ENCODE measurements at regions not wholly inside any gene's neighbourhood (a gene's known extent, or its start where the extent isn't known, plus 50 kb on each side); places are given as distances from the start of the nearest gene placed in this dataset.

DNA sequence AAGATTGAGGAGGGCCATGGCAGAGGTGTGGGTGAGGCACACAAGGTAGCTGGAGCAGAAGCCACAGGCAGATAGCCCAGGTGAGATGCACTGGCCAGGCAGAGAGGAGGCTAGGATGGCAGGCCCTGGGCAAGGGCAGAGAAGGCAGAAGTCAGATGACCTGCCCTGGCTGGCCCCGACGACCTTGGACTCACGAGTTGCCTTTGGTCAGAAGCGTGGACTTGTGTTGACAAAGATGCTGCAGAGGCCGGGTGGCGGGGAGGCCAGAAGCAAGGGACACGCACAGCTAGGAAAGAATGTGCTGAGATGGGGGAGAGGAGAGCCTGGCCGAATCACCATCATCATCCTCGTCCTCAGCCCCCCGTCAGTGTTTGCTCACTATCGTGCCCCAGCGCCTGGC is 123.7 kb downstream of the RBFOX3 start:
- Mint-ChIP-seq H3K36me3 (ENCODE audit: low read depth) (no peaks in the 10 kb centered on the region), H3K27ac (no peak overlapping the region), H3K4me3 (no peak overlapping the region), H3K4me1 (ENCODE audit: low read depth) (no peaks in the 10 kb centered on the region), H3K27me3 (peaks cover 38% of the 10 kb centered on the region), H3K9me3 (no peaks in the 10 kb centered on the region)
- intact Hi-C loops (cut with micrococcal nuclease) = no loop called here
- POLR2A ChIA-PET = no interaction called here
- CTCF ChIA-PET = no interaction called here
- ATAC-seq = no peak
- no peak for DNase-seq
- TF ChIP-seq, protein P1, sequence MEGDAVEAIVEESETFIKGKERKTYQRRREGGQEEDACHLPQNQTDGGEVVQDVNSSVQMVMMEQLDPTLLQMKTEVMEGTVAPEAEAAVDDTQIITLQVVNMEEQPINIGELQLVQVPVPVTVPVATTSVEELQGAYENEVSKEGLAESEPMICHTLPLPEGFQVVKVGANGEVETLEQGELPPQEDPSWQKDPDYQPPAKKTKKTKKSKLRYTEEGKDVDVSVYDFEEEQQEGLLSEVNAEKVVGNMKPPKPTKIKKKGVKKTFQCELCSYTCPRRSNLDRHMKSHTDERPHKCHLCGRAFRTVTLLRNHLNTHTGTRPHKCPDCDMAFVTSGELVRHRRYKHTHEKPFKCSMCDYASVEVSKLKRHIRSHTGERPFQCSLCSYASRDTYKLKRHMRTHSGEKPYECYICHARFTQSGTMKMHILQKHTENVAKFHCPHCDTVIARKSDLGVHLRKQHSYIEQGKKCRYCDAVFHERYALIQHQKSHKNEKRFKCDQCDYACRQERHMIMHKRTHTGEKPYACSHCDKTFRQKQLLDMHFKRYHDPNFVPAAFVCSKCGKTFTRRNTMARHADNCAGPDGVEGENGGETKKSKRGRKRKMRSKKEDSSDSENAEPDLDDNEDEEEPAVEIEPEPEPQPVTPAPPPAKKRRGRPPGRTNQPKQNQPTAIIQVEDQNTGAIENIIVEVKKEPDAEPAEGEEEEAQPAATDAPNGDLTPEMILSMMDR (IDR thresholded peaks at IDR 0.05) = no peak

DNA sequence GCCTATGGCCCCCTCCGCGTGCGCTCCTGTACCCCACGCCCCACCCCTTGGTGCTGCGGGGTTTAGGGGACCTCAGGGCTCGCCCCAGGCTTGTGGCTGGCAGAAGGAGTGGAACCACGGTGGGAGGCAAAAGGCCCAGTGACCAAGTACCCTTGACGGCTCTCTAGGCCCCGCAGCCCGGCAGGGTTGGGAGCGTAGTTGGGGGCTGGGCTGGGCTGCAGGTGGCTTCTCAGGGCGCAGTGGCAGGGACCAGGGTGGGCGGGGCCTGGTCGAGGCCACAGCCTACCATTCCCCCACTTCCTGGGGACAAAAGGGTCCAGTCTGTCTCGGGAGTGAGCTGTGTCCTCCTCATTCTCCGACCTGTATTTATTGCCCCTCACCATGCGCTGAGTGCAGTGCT is 124.9 kb downstream of the RBFOX3 start:
- CTCF ChIA-PET = no interaction called here
- POLR2A ChIA-PET = no interaction called here
- Mint-ChIP-seq H3K36me3 (ENCODE audit: low read depth) (no peaks in the 10 kb centered on the region), H3K27ac (no peak overlapping the region), H3K4me1 (ENCODE audit: low read depth) (no peaks in the 10 kb centered on the region), H3K27me3 (peaks cover 34% of the 10 kb centered on the region), H3K9me3 (no peaks in the 10 kb centered on the region), H3K4me3 (no peak overlapping the region)
- DNase-seq (no peak), ATAC-seq (no peak)
- intact Hi-C loops (cut with micrococcal nuclease) = no loop called here
- TF ChIP-seq, protein P1 (IDR thresholded peaks at IDR 0.05) = no peak

DNA sequence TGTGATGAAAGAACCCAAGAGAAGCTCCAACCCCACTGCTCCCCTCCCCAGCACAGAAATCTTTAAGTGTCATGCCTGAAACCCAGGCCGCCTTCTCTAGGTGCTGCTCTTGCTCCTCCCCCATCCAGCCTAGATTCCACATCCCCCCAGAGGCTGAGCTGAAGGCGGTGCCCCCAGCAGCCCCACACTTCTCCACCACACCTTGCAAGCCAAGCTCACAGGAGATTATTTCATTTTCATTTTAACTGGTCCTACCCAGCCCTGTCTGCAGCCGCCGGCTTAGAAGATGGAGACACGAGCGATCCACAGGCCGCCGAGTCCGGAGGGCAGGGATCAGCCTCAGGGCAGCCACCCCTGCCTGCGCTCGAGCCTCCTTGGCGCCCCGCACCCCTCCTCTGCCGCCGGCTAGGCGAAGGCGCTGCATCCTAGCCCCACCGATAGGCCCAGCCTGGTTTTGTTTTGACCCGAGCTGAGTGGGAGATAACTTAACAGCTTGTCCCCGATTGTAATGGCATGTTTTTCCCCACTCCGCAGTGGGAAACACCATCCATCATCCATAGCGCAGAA is 125.3 kb downstream of the RBFOX3 start:
- TF ChIP-seq, protein P1 (IDR thresholded peaks at IDR 0.05) = no peak
- H3K9me3 Mint-ChIP-seq = no peaks in the 10 kb centered on the region
- ChIA-PET POLR2A (no interaction called here), CTCF (no interaction called here)
- peaks cover 34% of the 10 kb centered on the region for H3K27me3 Mint-ChIP-seq
- ATAC-seq (no peak), DNase-seq (no peak)
- no peak overlapping the region for H3K4me3 Mint-ChIP-seq
- no peaks in the 10 kb centered on the region for H3K4me1 Mint-ChIP-seq (ENCODE audit: low read depth)
- no peaks in the 10 kb centered on the region for H3K36me3 Mint-ChIP-seq (ENCODE audit: low read depth)
- intact Hi-C loops (cut with micrococcal nuclease) = no loop called here
- no peak overlapping the region for H3K27ac Mint-ChIP-seq

DNA sequence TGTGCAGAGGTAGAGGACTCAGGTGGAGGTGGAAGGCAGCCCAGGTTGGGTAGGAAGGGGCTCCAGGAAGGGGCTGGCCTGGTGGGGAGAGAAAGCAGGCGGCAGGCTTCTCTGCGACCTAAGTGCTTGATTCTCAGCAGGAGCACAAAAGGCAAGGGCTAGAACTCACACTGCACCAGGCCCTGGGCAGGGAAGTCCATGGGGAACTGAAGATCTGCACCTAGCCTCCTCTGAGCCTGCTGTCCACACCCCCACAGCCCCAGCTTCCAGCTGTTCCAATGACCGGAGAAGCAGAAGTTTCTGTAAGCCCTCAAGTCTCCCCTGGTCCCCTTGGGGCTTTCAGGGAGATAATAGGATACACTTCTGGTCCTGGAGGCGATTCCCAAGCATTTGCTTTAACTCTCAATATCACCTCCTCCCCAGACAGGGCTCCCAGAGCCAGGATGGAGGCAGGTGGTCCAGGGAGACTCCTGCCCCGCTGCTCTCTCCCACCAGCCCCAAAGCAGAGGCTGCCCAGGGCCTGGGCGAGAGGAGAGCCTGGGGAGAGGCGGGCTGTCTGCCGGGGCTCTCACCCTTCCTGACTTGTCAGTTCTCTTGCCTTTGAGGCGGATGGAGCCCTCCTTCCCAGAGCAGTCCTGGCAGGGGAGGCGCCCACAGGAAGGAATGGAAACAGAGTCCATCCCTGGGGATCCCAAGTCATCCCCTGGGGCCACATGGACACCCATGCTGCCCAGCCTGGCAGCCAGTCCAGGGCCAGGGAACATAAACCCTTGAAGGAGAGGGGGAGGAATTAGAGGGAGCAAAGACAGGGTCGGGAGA is 126.0 kb downstream of the RBFOX3 start:
- intact Hi-C loops (cut with micrococcal nuclease) = no loop called here

DNA sequence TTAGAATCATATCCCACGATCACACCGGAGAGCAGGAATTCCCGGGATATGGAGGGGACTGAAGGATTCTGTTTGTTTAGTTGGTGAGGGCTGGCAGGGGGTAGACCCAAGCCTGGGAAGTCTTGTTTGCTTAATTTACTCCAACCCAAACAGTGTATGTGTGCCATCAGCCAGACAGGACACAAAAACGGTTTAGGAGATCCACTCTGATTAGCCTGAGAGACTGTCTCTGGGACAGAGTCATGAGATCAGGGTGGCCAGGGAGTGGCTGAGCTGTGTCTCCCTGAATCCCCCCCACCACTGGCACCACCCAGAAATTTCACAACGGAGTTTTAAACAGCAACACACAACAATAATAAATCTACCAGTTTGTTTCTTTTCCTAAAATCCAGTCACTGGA is 127.0 kb downstream of the RBFOX3 start:
- H3K4me3 Mint-ChIP-seq = no peak overlapping the region
- H3K9me3 Mint-ChIP-seq = no peaks in the 10 kb centered on the region
- POLR2A ChIA-PET = no interaction called here
- TF ChIP-seq, protein P1 (IDR thresholded peaks at IDR 0.05) = no peak
- intact Hi-C loops (cut with micrococcal nuclease) = no loop called here
- CTCF ChIA-PET = no interaction called here
- H3K27me3 Mint-ChIP-seq = peaks cover 36% of the 10 kb centered on the region
- H3K36me3 Mint-ChIP-seq (ENCODE audit: low read depth) = no peaks in the 10 kb centered on the region
- ATAC-seq (no peak), DNase-seq (no peak)
- no peaks in the 10 kb centered on the region for H3K4me1 Mint-ChIP-seq (ENCODE audit: low read depth)
- no peak overlapping the region for H3K27ac Mint-ChIP-seq

More for the DNA sequence above, 126.0 kb downstream of the RBFOX3 start:
- DNase-seq (no peak), ATAC-seq (no peak)
- CTCF ChIA-PET = no interaction called here
- Mint-ChIP-seq H3K9me3 (no peaks in the 10 kb centered on the region), H3K27me3 (peaks cover 36% of the 10 kb centered on the region), H3K36me3 (ENCODE audit: low read depth) (no peaks in the 10 kb centered on the region), H3K4me3 (no peak overlapping the region), H3K4me1 (ENCODE audit: low read depth) (no peaks in the 10 kb centered on the region), H3K27ac (no peak overlapping the region)
- TF ChIP-seq, protein P1 (IDR thresholded peaks at IDR 0.05) = no peak
- POLR2A ChIA-PET = no interaction called here
